DND-41 (cell line): ENCODE measurements at regions not wholly inside any gene's neighbourhood (a gene's known extent, or its start where the extent isn't known, plus 50 kb on each side); places are given as distances from the start of the nearest gene placed in this dataset.

Experiments
- CTCF ChIP-seq: IDR thresholded peaks from 2 replicates; pipeline ENCODE4 v1.5.1; 2012; ENCODE audit warnings: borderline replicate concordance, low read length, moderate library complexity, mild to moderate bottlenecking; ENCODE audit not compliant: poor library complexity, severe bottlenecking; ENCODE audit errors: extremely low read depth
- EZH2 ChIP-seq: IDR thresholded peaks from 3 replicates; pipeline ENCODE4 v1.6.1; 2012; ENCODE audit warnings: borderline replicate concordance, low read depth, mild to moderate bottlenecking, moderate library complexity, low read length, inconsistent platforms; ENCODE audit not compliant: severe bottlenecking

- TF ChIP-seq CTCF (no peak), EZH2 (no peak)
These were observed 230.4 kb upstream of the ACVR2A start for GRCh38 chr2:147614471-147614870.
